ENCODE measurements at regions not wholly inside any gene's neighbourhood (a gene's known extent, or its start where the extent isn't known, plus 50 kb on each side); places are given as distances from the start of the nearest gene placed in this dataset.
"Not testable (repeated sequence)": the region's sequence is repeated elsewhere in the genome, so short reads cannot be mapped to it uniquely, and the experiment has no call there.

DNA sequence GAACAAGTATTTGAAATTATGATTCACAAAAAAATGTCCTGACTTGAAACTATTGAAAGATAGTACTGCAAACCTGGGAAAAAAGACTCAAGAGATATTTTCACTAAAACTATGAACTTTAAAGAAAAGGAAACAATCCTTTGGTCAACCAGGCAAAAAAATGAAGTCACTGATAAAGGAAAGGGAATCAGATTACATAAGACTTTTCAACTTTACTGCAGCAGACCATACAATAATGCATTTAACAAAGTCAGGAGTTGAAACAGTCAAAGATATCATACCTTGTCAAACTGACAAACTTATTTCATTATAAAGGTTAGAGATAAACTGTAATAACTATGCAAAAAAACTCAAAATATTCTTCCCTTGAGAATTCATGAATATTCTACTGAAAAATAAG is 361.6 kb downstream of the DLEU7 start:
- TF ChIP-seq, protein P1, sequence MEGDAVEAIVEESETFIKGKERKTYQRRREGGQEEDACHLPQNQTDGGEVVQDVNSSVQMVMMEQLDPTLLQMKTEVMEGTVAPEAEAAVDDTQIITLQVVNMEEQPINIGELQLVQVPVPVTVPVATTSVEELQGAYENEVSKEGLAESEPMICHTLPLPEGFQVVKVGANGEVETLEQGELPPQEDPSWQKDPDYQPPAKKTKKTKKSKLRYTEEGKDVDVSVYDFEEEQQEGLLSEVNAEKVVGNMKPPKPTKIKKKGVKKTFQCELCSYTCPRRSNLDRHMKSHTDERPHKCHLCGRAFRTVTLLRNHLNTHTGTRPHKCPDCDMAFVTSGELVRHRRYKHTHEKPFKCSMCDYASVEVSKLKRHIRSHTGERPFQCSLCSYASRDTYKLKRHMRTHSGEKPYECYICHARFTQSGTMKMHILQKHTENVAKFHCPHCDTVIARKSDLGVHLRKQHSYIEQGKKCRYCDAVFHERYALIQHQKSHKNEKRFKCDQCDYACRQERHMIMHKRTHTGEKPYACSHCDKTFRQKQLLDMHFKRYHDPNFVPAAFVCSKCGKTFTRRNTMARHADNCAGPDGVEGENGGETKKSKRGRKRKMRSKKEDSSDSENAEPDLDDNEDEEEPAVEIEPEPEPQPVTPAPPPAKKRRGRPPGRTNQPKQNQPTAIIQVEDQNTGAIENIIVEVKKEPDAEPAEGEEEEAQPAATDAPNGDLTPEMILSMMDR (IDR thresholded peaks at IDR 0.05; ENCODE audit: control insufficient read depth, insufficient read depth, low read depth, low read length, missing control alignments), result no peak
- H3K4me3 ChIP-seq (ENCODE audit: control insufficient read depth, low read depth, low read length), result no peak overlapping the region
- DNase-seq (ENCODE audit: low read depth), result no peak

DNA sequence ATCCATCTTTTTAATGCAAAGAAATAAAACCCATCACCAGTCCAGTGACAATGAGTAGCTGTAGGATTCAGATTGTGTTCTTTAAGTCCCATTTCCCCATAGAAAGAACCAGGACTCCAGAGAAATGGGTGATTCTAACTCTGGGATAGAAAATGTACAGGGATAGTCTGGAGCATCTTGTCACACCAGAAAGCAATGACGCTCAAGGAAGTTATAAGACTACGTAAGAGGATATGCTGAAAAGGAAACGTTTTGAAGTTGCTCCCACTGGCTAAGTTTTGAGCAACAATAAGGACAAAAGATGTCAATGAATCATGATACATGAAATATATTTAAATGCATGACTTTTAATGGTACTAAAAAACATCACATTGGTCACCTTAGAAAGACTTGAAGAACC is 360.1 kb downstream of the DLEU7 start:
- DNase-seq (ENCODE audit: low read depth), result no peak
- TF ChIP-seq, protein P1 (IDR thresholded peaks at IDR 0.05; ENCODE audit: control insufficient read depth, insufficient read depth, low read depth, low read length, missing control alignments), result no peak
- H3K4me3 ChIP-seq (ENCODE audit: control insufficient read depth, low read depth, low read length), result no peak overlapping the region

DNA sequence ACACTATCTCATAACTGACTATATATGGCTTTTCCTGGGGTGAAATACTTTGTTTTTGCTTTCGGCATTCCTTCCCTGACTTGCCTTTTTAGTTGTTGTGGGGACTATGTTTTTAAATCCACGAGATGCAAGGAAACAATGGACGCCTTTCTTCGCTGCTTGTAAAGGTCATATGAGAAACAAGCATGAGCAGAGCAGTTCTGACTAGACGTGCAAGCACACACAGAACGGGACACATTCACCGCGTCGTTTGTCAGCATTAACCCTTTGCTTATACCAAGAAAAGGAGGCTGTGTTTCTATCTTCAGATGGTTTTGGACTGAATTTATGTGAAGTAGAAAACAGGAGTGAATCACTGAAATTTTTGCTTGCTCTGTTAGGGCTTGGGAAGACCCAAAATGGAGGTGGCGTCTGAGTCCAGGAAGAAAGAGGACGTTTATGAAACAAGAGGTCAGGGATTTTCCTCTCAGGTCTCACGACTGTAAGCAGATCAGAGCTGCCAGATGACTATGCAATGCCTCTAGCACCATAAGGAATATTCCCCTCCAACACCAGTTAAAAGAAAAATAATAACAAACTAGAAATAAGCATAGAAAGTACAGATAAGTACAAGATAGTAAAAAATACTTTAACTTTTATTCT is 358.9 kb downstream of the DLEU7 start:
- TF ChIP-seq, protein P1 (IDR thresholded peaks at IDR 0.05; ENCODE audit: control insufficient read depth, insufficient read depth, low read depth, low read length, missing control alignments), result no peak
- H3K4me3 ChIP-seq (ENCODE audit: control insufficient read depth, low read depth, low read length), result no peak overlapping the region
- DNase-seq (ENCODE audit: low read depth), result no peak

- TF ChIP-seq, protein P1 (IDR thresholded peaks at IDR 0.05; ENCODE audit: control insufficient read depth, insufficient read depth, low read depth, low read length, missing control alignments), result no peak
- no peak for DNase-seq (ENCODE audit: low read depth)
- H3K4me3 ChIP-seq (ENCODE audit: control insufficient read depth, low read depth, low read length), result no peak overlapping the region
Observed at GRCh38 chr13:50485979-50486935, 357.2 kb downstream of the DLEU7 start.

DNA sequence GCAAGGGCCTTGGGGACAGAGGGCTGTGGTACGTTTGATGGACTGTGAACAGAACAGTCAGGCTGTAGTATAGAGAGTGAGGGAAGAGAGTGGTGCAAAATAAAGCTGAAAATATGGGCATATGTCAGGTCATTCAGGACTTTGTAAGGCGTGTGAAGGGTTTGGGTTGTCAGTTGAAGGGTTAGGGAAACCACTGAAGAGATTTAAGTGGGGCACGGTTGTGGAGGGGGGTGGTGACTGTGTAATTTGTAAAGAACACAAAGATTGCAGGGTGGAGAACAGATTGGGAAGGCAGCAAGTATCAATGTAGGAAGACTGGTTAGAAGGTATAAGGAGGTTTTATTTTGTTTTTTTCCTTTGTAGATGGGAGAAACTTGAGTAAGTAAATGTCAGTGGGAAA is 349.8 kb downstream of the DLEU7 start:
- no peak for DNase-seq (ENCODE audit: low read depth)
- TF ChIP-seq, protein P1 (IDR thresholded peaks at IDR 0.05; ENCODE audit: control insufficient read depth, insufficient read depth, low read depth, low read length, missing control alignments), result no peak
- H3K4me3 ChIP-seq (ENCODE audit: control insufficient read depth, low read depth, low read length), result no peak overlapping the region

DNA sequence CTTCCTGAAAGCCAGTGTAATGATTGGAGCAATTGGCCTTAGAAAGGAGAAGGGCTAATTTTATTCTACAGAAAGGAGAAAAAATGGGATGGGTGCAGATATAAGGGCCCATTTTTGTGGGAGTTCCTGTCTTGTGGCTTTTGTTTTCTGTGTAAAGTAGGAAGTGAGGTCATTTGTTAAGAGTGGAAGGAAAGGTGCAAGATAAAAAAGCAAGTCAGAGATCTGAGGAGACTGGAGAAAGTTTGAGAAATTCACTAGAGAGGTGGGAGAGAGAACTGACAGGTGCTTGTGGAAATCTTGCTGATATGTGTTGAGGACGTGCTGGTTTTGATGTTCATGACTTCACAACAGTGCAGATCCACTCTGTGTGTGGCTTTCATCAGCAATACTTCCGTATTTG is 349.4 kb downstream of the DLEU7 start:
- H3K4me3 ChIP-seq (ENCODE audit: control insufficient read depth, low read depth, low read length), result no peak overlapping the region
- TF ChIP-seq, protein P1 (IDR thresholded peaks at IDR 0.05; ENCODE audit: control insufficient read depth, insufficient read depth, low read depth, low read length, missing control alignments), result no peak

GRCh38 chr13:50503212-50503611 is 340.3 kb downstream of the DLEU7 start:
- DNase-seq (ENCODE audit: low read depth); H3K4me3 ChIP-seq (ENCODE audit: control insufficient read depth, low read depth, low read length): not testable (repeated sequence)

More for the DNA sequence above, 349.4 kb downstream of the DLEU7 start:
- no peak for DNase-seq (ENCODE audit: low read depth)

Measured in AG09309 (cell line).